ENCODE measurements at regions not wholly inside any gene's neighbourhood (a gene's known extent, or its start where the extent isn't known, plus 50 kb on each side); places are given as distances from the start of the nearest gene placed in this dataset.

- Mint-ChIP-seq H3K27ac (no peak overlapping the region), H3K36me3 (no peaks in the 10 kb centered on the region), H3K4me3 (no peak overlapping the region), H3K27me3 (ENCODE audit: low read depth in 2 of 2) (peaks cover 0 to 3% of the 10 kb centered on the region in 2 donors), H3K9me3 (no peaks in the 10 kb centered on the region), H3K4me1 (no peaks in the 10 kb centered on the region)
- Histone ChIP-seq H3K27ac (ENCODE audit: low read length) (no peak overlapping the region), H3K9me3 (ENCODE audit: control insufficient read depth, insufficient read depth, low read length) (no peaks in the 10 kb centered on the region), H3K36me3 (ENCODE audit: control insufficient read depth, insufficient read depth, low read length) (no peaks in the 10 kb centered on the region), H3K4me1 (ENCODE audit: control insufficient read depth, insufficient read depth, low read length) (no peaks in the 10 kb centered on the region), H3K4me3 (ENCODE audit: low read length) (no peak overlapping the region), H3K27me3 (ENCODE audit: control insufficient read depth, insufficient read depth, low read length) (no peaks in the 10 kb centered on the region)
- no peak for DNase-seq
- WGBS (ENCODE audit: insufficient coverage): 69% methylated on average over 3 of the region's 3 CpGs
- TF ChIP-seq CTCF (IDR thresholded peaks at IDR 0.05): no peak
- ATAC-seq: no peak
- intact Hi-C loops (cut with micrococcal nuclease): no loop called here
Observed at GRCh38 chr21:15430577-15430976, 299.2 kb upstream of the USP25 start.

GRCh38 chr21:15431053-15431452 is 298.7 kb upstream of the USP25 start:
- H3K9me3 ChIP-seq (ENCODE audit: control insufficient read depth, insufficient read depth, low read length): no peaks in the 10 kb centered on the region
- H3K4me3 Mint-ChIP-seq: no peak overlapping the region
- H3K27ac Mint-ChIP-seq: no peak overlapping the region
- H3K36me3 Mint-ChIP-seq: no peaks in the 10 kb centered on the region
- ATAC-seq (no peak), DNase-seq (no peak)
- H3K27me3 Mint-ChIP-seq (ENCODE audit: low read depth in 2 of 2): peaks cover 0 to 3% of the 10 kb centered on the region in 2 donors
- no peaks in the 10 kb centered on the region for H3K4me1 ChIP-seq (ENCODE audit: control insufficient read depth, insufficient read depth, low read length)
- H3K4me1 Mint-ChIP-seq: no peaks in the 10 kb centered on the region
- no peaks in the 10 kb centered on the region for H3K36me3 ChIP-seq (ENCODE audit: control insufficient read depth, insufficient read depth, low read length)
- intact Hi-C loops (cut with micrococcal nuclease): no loop called here
- H3K27ac ChIP-seq (ENCODE audit: low read length): no peak overlapping the region
- H3K4me3 ChIP-seq (ENCODE audit: low read length): no peak overlapping the region
- H3K9me3 Mint-ChIP-seq: no peaks in the 10 kb centered on the region
- no peak for TF ChIP-seq CTCF (IDR thresholded peaks at IDR 0.05)
- WGBS (ENCODE audit: insufficient coverage): no CpG with 5 or more reads among the region's 1 CpG
- H3K27me3 ChIP-seq (ENCODE audit: control insufficient read depth, insufficient read depth, low read length): no peaks in the 10 kb centered on the region

GRCh38 chr21:15433091-15433490 is 296.7 kb upstream of the USP25 start:
- Histone ChIP-seq H3K4me1 (ENCODE audit: control insufficient read depth, insufficient read depth, low read length) (no peaks in the 10 kb centered on the region), H3K9me3 (ENCODE audit: control insufficient read depth, insufficient read depth, low read length) (no peaks in the 10 kb centered on the region), H3K36me3 (ENCODE audit: control insufficient read depth, insufficient read depth, low read length) (no peaks in the 10 kb centered on the region), H3K27me3 (ENCODE audit: control insufficient read depth, insufficient read depth, low read length) (no peaks in the 10 kb centered on the region), H3K4me3 (ENCODE audit: low read length) (no peak overlapping the region), H3K27ac (ENCODE audit: low read length) (no peak overlapping the region)
- DNase-seq: no peak
- ATAC-seq: no peak
- H3K9me3 Mint-ChIP-seq: no peaks in the 10 kb centered on the region
- H3K36me3 Mint-ChIP-seq: no peaks in the 10 kb centered on the region
- no peak overlapping the region for H3K27ac Mint-ChIP-seq
- no peak for TF ChIP-seq CTCF (IDR thresholded peaks at IDR 0.05)
- H3K4me3 Mint-ChIP-seq: no peak overlapping the region
- no peaks in the 10 kb centered on the region for H3K4me1 Mint-ChIP-seq
- 78% methylated on average over 3 of the region's 4 CpGs for WGBS (ENCODE audit: insufficient coverage)
- H3K27me3 Mint-ChIP-seq (ENCODE audit: low read depth in 2 of 2): peaks cover 0 to 3% of the 10 kb centered on the region in 2 donors
- intact Hi-C loops (cut with micrococcal nuclease): no loop called here

GRCh38 chr21:15434163-15434905 is 295.4 kb upstream of the USP25 start:
- Histone ChIP-seq H3K4me3 (ENCODE audit: low read length) (no peak overlapping the region), H3K9me3 (ENCODE audit: control insufficient read depth, insufficient read depth, low read length) (no peaks in the 10 kb centered on the region), H3K27me3 (ENCODE audit: control insufficient read depth, insufficient read depth, low read length) (no peaks in the 10 kb centered on the region), H3K36me3 (ENCODE audit: control insufficient read depth, insufficient read depth, low read length) (no peaks in the 10 kb centered on the region), H3K4me1 (ENCODE audit: control insufficient read depth, insufficient read depth, low read length) (no peaks in the 10 kb centered on the region), H3K27ac (ENCODE audit: low read length) (no peak overlapping the region)
- TF ChIP-seq CTCF (IDR thresholded peaks at IDR 0.05): no peak
- intact Hi-C loops (cut with micrococcal nuclease): no loop called here
- Mint-ChIP-seq H3K9me3 (no peaks in the 10 kb centered on the region), H3K27ac (no peak overlapping the region), H3K36me3 (no peaks in the 10 kb centered on the region), H3K4me1 (no peaks in the 10 kb centered on the region), H3K4me3 (no peak overlapping the region), H3K27me3 (ENCODE audit: low read depth in 2 of 2) (peaks cover 0 to 3% of the 10 kb centered on the region in 2 donors)
- DNase-seq: no peak
- ATAC-seq: no peak
- WGBS (ENCODE audit: insufficient coverage): 78% methylated on average over 1 of the region's 2 CpGs
